Lung (tissue), 11 donors: ENCODE measurements at regions not wholly inside any gene's neighbourhood (a gene's known extent, or its start where the extent isn't known, plus 50 kb on each side); places are given as distances from the start of the nearest gene placed in this dataset.

Experiments used
- ATAC-seq: fragments of 200-7000 bp; cut with Tn5 transposase; one replicate; pipeline ENCODE4 v1.9.1; 2020; ENCODE audit warnings: moderate number of reproducible peaks; ENCODE audit not compliant: insufficient read depth, low FRiP score
- DNase-seq, 3 donors: peaks; one replicate each; pipeline ENCODE4 v3.0.0-alpha.2; 2013 to 2017
- H3K27ac ChIP-seq, 2 donors: one replicate each; pipeline ENCODE4 v1.5.1; 2013; ENCODE audit warnings: mild to moderate bottlenecking in 2 of 2, moderate library complexity in 2 of 2, control low read depth in 1 of 2, inconsistent platforms in 1 of 2, low read depth in 1 of 2, low read length in 1 of 2
- H3K27me3 ChIP-seq, 3 donors: one replicate each; pipeline ENCODE4 v1.5.1; 2013; ENCODE audit warnings: low read length in 2 of 3; ENCODE audit not compliant: control insufficient read depth in 3 of 3, insufficient read depth in 3 of 3
- H3K36me3 ChIP-seq, 4 donors: one replicate each; pipeline ENCODE4 v1.5.1; 2013; ENCODE audit warnings: low read length in 4 of 4, mild to moderate bottlenecking in 1 of 4, moderate library complexity in 1 of 4; ENCODE audit not compliant: control insufficient read depth in 4 of 4, insufficient read depth in 4 of 4
- H3K4me1 ChIP-seq, 5 donors: one replicate each; pipeline ENCODE4 v1.5.1; 2013; ENCODE audit warnings: low read length in 5 of 5, mild to moderate bottlenecking in 2 of 5, moderate library complexity in 1 of 5; ENCODE audit not compliant: control insufficient read depth in 5 of 5, insufficient read depth in 5 of 5
- H3K4me3 ChIP-seq: one replicate; pipeline ENCODE4 v1.5.1; 2013; ENCODE audit warnings: mild to moderate bottlenecking, control low read depth, moderate library complexity
- H3K9ac ChIP-seq, 2 donors: one replicate each; pipeline ENCODE4 v1.5.1; 2013; ENCODE audit warnings: low read length in 2 of 2, control low read depth in 1 of 2; ENCODE audit not compliant: insufficient read depth in 1 of 2
- H3K9me3 ChIP-seq, 4 donors: one replicate each; pipeline ENCODE4 v1.5.1; 2013; ENCODE audit warnings: low read length in 3 of 4, mild to moderate bottlenecking in 1 of 4, moderate library complexity in 1 of 4; ENCODE audit not compliant: control insufficient read depth in 4 of 4, insufficient read depth in 3 of 4
- whole genome bisulfite sequencing, 2 donors: extraction: QIAGEN DNeasy Blood & Tissue Kit; methylation state at CpG; one replicate each; pipeline ENCODE4 v1.1.7; 2013; 5-methylcytosine and 5-hydroxymethylcytosine counted together
- TF ChIP-seq, protein P1 (sequence below): IDR thresholded peaks from 2 replicates; pipeline ENCODE4 v1.5.1; 2012; ENCODE audit warnings: mild to moderate bottlenecking; ENCODE audit errors: control extremely low read depth, extremely low read depth
- donor health status: control.
- donor health status: control.
- donor health status: Bipolar disorder and iron deficiency.
- donor health status: healthy.
- donor health status: DM: yes; HTN: yes; CAD: no.

GRCh38 chr10:9211228-9211627 is 1156.7 kb downstream of the GATA3 start:
- Histone ChIP-seq H3K9me3 (no peaks in the 10 kb centered on the region), H3K36me3 (no peaks in the 10 kb centered on the region), H3K4me1 (no peaks in the 10 kb centered on the region), H3K27me3 (peaks cover 0 to 8% (median 5%) of the 10 kb centered on the region in 3 donors), H3K4me3 (no peak overlapping the region), H3K27ac (no peak overlapping the region), H3K9ac (no peak overlapping the region)
- DNase-seq (peak in 1 of 3 donors; percentile 10), ATAC-seq (no peak)
- TF ChIP-seq, protein P1, sequence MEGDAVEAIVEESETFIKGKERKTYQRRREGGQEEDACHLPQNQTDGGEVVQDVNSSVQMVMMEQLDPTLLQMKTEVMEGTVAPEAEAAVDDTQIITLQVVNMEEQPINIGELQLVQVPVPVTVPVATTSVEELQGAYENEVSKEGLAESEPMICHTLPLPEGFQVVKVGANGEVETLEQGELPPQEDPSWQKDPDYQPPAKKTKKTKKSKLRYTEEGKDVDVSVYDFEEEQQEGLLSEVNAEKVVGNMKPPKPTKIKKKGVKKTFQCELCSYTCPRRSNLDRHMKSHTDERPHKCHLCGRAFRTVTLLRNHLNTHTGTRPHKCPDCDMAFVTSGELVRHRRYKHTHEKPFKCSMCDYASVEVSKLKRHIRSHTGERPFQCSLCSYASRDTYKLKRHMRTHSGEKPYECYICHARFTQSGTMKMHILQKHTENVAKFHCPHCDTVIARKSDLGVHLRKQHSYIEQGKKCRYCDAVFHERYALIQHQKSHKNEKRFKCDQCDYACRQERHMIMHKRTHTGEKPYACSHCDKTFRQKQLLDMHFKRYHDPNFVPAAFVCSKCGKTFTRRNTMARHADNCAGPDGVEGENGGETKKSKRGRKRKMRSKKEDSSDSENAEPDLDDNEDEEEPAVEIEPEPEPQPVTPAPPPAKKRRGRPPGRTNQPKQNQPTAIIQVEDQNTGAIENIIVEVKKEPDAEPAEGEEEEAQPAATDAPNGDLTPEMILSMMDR, result no peak
- whole genome bisulfite sequencing, 2 donors, result 58 to 78% methylated on average over 2 of the region's 2 CpGs

- 56% methylated on average over 7 of the region's 7 CpGs for WGBS, 2 donors
- no peak overlapping the region for H3K27ac ChIP-seq
- H3K27me3 ChIP-seq, result peaks cover 0 to 2% (median under 1%) of the 10 kb centered on the region in 3 donors
- ATAC-seq (no peak), DNase-seq (no peak)
- TF ChIP-seq, protein P1, result no peak
- H3K4me1 ChIP-seq, result no peaks in the 10 kb centered on the region
- no peaks in the 10 kb centered on the region for H3K36me3 ChIP-seq
- no peak overlapping the region for H3K4me3 ChIP-seq
- H3K9me3 ChIP-seq, result no peaks in the 10 kb centered on the region
- no peak overlapping the region for H3K9ac ChIP-seq
Observed at GRCh38 chr10:9214618-9215017, 1160.1 kb downstream of the GATA3 start.

GRCh38 chr10:9215121-9215520 is 1160.6 kb downstream of the GATA3 start:
- Histone ChIP-seq H3K4me3 (no peak overlapping the region), H3K9ac (no peak overlapping the region), H3K27ac (no peak overlapping the region), H3K4me1 (no peaks in the 10 kb centered on the region), H3K36me3 (no peaks in the 10 kb centered on the region), H3K27me3 (peaks cover 0 to 2% (median 0%) of the 10 kb centered on the region in 3 donors), H3K9me3 (no peaks in the 10 kb centered on the region)
- ATAC-seq, result no peak
- WGBS, 2 donors, result 87 to 90% methylated on average over 2 of the region's 2 CpGs
- TF ChIP-seq, protein P1, result no peak
- DNase-seq, result no peak

GRCh38 chr10:9219860-9220259 is 1165.4 kb downstream of the GATA3 start:
- ATAC-seq (no peak), DNase-seq (no peak)
- Histone ChIP-seq H3K4me3 (no peak overlapping the region), H3K36me3 (no peaks in the 10 kb centered on the region), H3K9ac (no peak overlapping the region), H3K27ac (no peak overlapping the region), H3K4me1 (no peaks in the 10 kb centered on the region), H3K27me3 (no peaks in the 10 kb centered on the region), H3K9me3 (no peaks in the 10 kb centered on the region)
- TF ChIP-seq, protein P1, result no peak
- WGBS, 2 donors, result 57 to 60% methylated on average over 4 of the region's 4 CpGs
